ENCODE measurements at regions not wholly inside any gene's neighbourhood (a gene's known extent, or its start where the extent isn't known, plus 50 kb on each side); places are given as distances from the start of the nearest gene placed in this dataset.

- TF ChIP-seq POLR2AphosphoS5 (IDR thresholded peaks at IDR 0.05; ENCODE audit: low read depth, low read length) (no peak), CTCF (IDR thresholded peaks at IDR 0.05) (no peak), SIN3A (IDR thresholded peaks at IDR 0.05; ENCODE audit: borderline replicate concordance, insufficient read depth, low read depth, low read length) (no peak), REST (IDR thresholded peaks at IDR 0.05; ENCODE audit: insufficient read depth in 1 of 2, low read depth in 2 of 2, low read length in 1 of 2) (no peak)
These were observed 57.5 kb upstream of the CREB5 start for GRCh38 chr7:28354601-28355402.

All from Panc1 (cell line).